Fibroblast of pulmonary artery (primary cell): ENCODE measurements at regions not wholly inside any gene's neighbourhood (a gene's known extent, or its start where the extent isn't known, plus 50 kb on each side); places are given as distances from the start of the nearest gene placed in this dataset.
"Not testable (repeated sequence)": the region's sequence is repeated elsewhere in the genome, so short reads cannot be mapped to it uniquely, and the experiment has no call there.

Experiments used
- DNase-seq: peaks from one replicate; pipeline ENCODE4 v3.0.0-alpha.2; 2010; ENCODE audit warnings: low read depth
- H3K4me3 ChIP-seq: replicated peaks from 2 replicates; pipeline ENCODE4 v1.5.1; 2011; ENCODE audit warnings: low read depth, mild to moderate bottlenecking, control low read depth, low read length, moderate library complexity
- CTCF ChIP-seq: IDR thresholded peaks from 2 replicates; pipeline ENCODE4 v1.5.1; 2011; ENCODE audit warnings: mild to moderate bottlenecking, control low read depth, low read length, inconsistent platforms; ENCODE audit errors: missing control alignments

GRCh38 chr12:14099994-14100393 lies 118.6 kb upstream of the GRIN2B start:
- H3K4me3 ChIP-seq: no peak overlapping the region
- no peak for DNase-seq
- TF ChIP-seq CTCF: no peak

DNA sequence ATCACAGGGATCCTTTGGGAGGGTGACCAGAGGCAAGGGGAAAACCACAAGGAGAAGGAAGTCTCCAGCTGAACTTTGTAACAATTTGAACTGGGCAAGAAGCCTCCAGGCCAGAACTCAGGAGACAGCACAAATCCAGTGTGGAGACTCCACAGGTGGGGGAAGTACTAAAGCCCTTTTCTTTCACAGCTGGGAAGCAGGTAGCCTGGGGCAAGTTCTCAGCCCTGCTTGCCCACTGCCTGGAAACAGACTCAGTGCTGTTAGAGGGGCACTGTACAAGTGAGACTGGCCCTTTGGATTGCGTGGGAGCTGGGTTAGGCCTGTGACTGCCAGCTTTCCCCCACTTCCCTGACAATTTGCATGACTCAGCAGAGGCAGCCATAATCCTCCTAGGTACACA lies 120.2 kb upstream of the GRIN2B start:
- H3K4me3 ChIP-seq: not testable (repeated sequence)

GRCh38 chr12:14111230-14111865 lies 129.9 kb upstream of the GRIN2B start:
- no peak for DNase-seq
- no peak for TF ChIP-seq CTCF

More for the DNA sequence above, 120.2 kb upstream of the GRIN2B start:
- not testable (repeated sequence) for DNase-seq

DNA sequence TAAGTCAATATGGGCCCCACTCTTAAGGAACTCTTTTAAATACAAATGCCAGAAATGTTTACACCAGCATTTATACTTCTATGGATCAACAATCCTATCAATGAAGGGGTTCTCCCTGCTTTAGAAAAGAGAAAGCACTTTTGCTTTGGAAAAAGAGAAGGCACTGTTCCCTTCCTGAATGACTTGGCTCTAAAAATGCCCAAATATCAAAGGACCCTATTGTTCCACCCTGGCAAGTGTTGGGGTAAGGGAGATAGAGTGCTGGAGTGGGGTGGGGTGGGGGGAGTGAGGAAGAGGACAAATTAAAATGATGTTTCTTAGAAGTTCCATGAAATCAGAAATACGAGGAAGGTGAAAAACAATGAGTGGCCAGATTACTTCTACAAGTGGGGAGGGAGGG lies 131.6 kb upstream of the GRIN2B start:
- no peak for DNase-seq
- no peak overlapping the region for H3K4me3 ChIP-seq
- TF ChIP-seq CTCF: no peak

More at GRCh38 chr12:14111230-14111865, 129.9 kb upstream of the GRIN2B start:
- H3K4me3 ChIP-seq: no peak overlapping the region

DNA sequence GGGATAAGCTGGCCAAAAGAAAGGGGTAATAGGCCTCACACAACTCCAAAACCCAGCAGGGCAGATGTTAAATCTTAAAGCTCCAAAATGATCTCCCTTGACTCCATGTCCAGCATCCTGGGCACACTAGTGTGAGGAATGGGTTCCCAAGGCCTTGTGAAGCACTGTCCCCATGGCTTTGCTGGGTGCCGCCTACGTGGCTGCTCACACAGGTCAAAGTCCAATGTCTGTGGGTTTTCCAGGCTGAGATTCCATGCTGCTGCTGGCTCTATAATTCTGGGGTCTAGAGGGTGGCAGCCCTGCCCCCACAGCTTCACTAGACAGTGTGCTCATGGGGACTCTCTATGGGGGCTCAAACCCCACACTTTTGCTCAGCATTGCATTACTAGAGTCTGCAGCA lies 145.3 kb upstream of the GRIN2B start:
- DNase-seq: no peak
- H3K4me3 ChIP-seq: no peak overlapping the region
- TF ChIP-seq CTCF: no peak

DNA sequence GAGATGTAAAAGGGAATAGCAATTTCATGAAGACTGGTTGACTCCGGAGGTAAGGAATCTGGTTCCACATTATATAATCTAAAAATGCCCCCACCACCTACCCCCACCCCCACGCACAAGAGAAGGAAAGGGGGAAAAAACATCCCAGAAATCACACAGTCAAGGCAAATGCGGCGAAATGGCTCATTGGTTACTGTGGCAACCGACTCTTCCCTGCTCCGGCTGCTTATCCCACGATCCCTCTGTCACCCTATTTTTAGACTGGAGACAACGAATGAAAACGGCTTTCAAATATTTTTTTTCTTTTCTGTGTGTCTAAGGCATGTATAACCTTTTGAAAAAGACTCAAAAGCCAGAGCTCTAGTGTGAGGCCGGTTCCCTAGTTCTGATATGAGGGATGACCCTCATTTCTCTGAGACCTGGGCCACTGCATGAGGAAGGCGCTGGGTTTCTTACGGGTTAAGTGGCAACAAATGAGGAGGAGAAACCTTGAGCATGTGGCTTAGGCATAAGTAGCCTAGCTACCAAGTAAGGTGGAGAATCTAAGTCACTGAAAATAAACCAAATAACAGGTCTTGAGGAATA lies 148.3 kb upstream of the GRIN2B start:
- DNase-seq: no peak
- no peak for TF ChIP-seq CTCF
- H3K4me3 ChIP-seq: no peak overlapping the region

DNA sequence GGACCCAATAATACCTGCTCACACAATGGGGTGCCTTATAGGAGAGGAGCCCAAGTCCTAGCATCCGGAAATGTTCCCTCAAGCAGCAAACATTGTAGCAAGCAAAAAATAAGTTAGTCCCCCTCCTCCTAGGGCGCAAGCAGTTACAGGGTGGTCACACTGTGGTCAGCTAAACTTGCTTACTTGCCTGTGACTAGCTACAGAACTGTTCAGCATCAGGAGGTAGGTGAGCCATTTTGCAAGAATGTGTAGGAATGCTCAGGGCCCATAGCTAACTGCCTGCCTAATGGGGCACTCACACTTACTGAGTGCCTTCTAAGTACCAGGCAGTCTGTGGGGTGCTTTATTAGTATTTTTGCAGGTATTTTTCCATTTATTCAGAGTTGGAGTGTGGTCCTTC lies 154.6 kb upstream of the GRIN2B start:
- H3K4me3 ChIP-seq: no peak overlapping the region
- TF ChIP-seq CTCF: no peak
- no peak for DNase-seq
